ENCODE measurements at regions not wholly inside any gene's neighbourhood (a gene's known extent, or its start where the extent isn't known, plus 50 kb on each side); places are given as distances from the start of the nearest gene placed in this dataset.
"Not testable (repeated sequence)": the region's sequence is repeated elsewhere in the genome, so short reads cannot be mapped to it uniquely, and the experiment has no call there.

GRCh38 chr3:74000725-74001124 lies 376.0 kb upstream of the PDZRN3 start:
- no peak overlapping the region for H3K4me3 ChIP-seq (ENCODE audit: low read depth, low read length)
- no peak for DNase-seq (ENCODE audit: low read depth, low spot score)
- ChIA-PET POLR2A (no interaction called here), CTCF (no interaction called here)
- TF ChIP-seq CTCF (IDR thresholded peaks at IDR 0.05; ENCODE audit: insufficient read depth, low read length, missing control alignments): no peak

GRCh38 chr3:73999501-73999900 lies 374.8 kb upstream of the PDZRN3 start:
- H3K4me3 ChIP-seq (ENCODE audit: low read depth, low read length): no peak overlapping the region
- DNase-seq (ENCODE audit: low read depth, low spot score): no peak
- no peak for TF ChIP-seq CTCF (IDR thresholded peaks at IDR 0.05; ENCODE audit: insufficient read depth, low read length, missing control alignments)
- POLR2A ChIA-PET: interaction anchor here (0.6 kb wide), 1 partner anchor 75 kb away, joined by 4 read pairs; no protein-coding TSS in a partner anchor
- CTCF ChIA-PET: no interaction called here

DNA sequence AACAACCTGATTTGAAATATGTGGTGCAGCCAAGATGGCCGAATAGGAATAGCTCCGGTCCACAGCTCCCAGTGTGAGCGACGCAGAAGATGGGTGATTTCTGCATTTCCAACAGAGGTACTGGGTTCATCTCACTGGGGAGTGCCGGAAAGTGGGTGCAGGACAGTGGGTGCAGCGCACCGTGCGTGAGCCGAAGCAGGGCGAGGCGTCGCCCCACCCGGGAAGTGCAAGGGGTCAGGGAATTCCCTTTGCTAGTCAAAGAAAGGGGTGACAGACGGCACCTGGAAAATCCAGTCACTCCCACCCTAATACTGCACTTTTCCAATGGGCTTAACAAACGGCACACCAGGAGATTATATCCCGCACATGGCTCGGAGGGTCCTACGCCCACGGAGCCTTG lies 365.9 kb upstream of the PDZRN3 start:
- H3K4me3 ChIP-seq (ENCODE audit: low read depth, low read length); DNase-seq (ENCODE audit: low read depth, low spot score); POLR2A ChIA-PET; CTCF ChIA-PET: not testable (repeated sequence)

DNA sequence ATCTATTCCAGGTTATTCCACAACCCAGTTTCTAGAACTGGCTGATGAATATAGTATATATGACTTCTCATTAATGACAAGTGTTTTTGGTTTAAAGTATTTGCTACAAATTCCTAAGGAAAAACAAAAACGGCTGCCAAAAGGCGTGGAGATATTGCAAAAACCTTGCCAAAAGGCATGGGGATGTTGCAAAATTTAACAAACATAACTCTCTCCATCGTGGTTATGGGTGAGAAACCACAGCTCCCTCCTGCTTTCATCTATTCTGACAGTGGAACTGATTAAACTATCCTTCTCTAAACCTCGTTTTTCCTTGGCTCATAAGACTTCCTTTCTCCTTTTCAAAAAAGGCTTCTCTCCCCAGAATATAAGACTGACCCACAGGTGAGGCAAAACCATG lies 342.0 kb upstream of the PDZRN3 start:
- DNase-seq (ENCODE audit: low read depth, low spot score): no peak
- ChIA-PET CTCF (no interaction called here), POLR2A (no interaction called here)
- TF ChIP-seq CTCF (IDR thresholded peaks at IDR 0.05; ENCODE audit: insufficient read depth, low read length, missing control alignments): no peak
- no peak overlapping the region for H3K4me3 ChIP-seq (ENCODE audit: low read depth, low read length)

- ChIA-PET POLR2A (no interaction called here), CTCF (no interaction called here)
- no peak for DNase-seq (ENCODE audit: low read depth, low spot score)
- no peak overlapping the region for H3K4me3 ChIP-seq (ENCODE audit: low read depth, low read length)
- no peak for TF ChIP-seq CTCF (IDR thresholded peaks at IDR 0.05; ENCODE audit: insufficient read depth, low read length, missing control alignments)
Observed at GRCh38 chr3:73964818-73965217, 340.1 kb upstream of the PDZRN3 start.

DNA sequence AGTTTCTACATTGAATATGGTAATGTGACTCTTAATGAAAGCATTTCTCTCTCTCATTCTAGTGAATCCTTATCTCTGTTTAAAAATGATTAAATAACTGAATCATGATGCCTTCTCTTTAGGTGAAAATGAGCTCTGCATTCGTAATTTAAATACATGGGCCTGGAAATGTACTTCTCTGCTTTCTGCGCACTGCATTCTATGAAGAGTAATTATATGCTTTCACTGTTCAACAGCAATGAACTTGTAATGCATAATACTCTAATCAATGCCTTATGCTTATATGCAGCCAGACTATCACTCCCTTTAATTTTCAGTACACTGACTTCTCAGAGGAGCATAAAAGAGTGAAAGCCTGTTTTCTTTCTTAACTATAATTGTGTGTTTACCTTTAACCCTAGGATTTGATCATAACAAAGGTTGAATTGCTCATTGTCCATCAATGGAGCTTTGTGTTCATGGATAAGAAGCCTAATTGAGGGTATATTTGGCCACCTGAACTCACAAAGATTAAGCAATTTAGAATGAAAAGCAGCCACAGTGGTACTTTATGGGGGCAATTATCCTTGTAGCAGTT lies 330.8 kb upstream of the PDZRN3 start:
- DNase-seq (ENCODE audit: low read depth, low spot score): no peak
- TF ChIP-seq CTCF (IDR thresholded peaks at IDR 0.05; ENCODE audit: insufficient read depth, low read length, missing control alignments): no peak
- POLR2A ChIA-PET: no interaction called here
- CTCF ChIA-PET: no interaction called here
- no peak overlapping the region for H3K4me3 ChIP-seq (ENCODE audit: low read depth, low read length)

DNA sequence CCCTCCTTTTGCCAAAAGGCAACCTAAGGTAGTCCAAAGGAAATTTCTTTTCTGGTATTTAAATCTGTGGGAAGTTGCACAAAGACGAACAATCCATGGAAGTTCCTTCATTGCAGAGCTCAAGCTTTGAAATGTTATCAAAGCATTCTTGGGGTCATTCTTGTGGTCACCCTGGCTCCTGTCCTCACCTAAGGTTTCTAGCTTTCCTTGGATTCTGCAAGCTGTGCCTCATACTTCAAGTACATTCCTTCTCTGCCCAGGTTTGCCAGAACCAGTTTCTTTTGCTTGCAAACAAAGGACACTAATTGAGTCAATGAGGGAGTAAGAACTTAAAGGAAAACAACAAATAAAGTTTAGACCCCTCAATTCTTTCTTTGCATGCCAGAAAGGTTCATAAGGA lies 329.8 kb upstream of the PDZRN3 start:
- CTCF ChIA-PET: no interaction called here
- no peak for DNase-seq (ENCODE audit: low read depth, low spot score)
- H3K4me3 ChIP-seq (ENCODE audit: low read depth, low read length): no peak overlapping the region
- no peak for TF ChIP-seq CTCF (IDR thresholded peaks at IDR 0.05; ENCODE audit: insufficient read depth, low read length, missing control alignments)
- POLR2A ChIA-PET: no interaction called here
